GM12892 (cell line): ENCODE measurements at regions not wholly inside any gene's neighbourhood (a gene's known extent, or its start where the extent isn't known, plus 50 kb on each side); places are given as distances from the start of the nearest gene placed in this dataset.

Experiments
- POLR2A ChIP-seq: IDR thresholded peaks from 2 replicates; pipeline ENCODE4 v1.6.1; 2011; ENCODE audit warnings: low read depth, low read length, control low read depth
- TAF1 ChIP-seq: IDR thresholded peaks from 2 replicates; pipeline ENCODE4 v1.6.1; 2011; ENCODE audit warnings: low read depth, mild to moderate bottlenecking, control low read depth, low read length, borderline replicate concordance

GRCh38 chr13:73433890-73434289, 375.1 kb downstream of the KLF5 start:
- TF ChIP-seq POLR2A (no peak), TAF1 (no peak)
